NCI-H2227 (cell line): ENCODE measurements at regions not wholly inside any gene's neighbourhood (a gene's known extent, or its start where the extent isn't known, plus 50 kb on each side); places are given as distances from the start of the nearest gene placed in this dataset.
"Not testable (repeated sequence)": the region's sequence is repeated elsewhere in the genome, so short reads cannot be mapped to it uniquely, and the experiment has no call there.

Experiments
- DNase-seq: peaks from one replicate; lab custom pipeline; 2025; ENCODE audit not compliant: unreplicated experiment; lab: John Stamatoyannopoulos, UW

DNA sequence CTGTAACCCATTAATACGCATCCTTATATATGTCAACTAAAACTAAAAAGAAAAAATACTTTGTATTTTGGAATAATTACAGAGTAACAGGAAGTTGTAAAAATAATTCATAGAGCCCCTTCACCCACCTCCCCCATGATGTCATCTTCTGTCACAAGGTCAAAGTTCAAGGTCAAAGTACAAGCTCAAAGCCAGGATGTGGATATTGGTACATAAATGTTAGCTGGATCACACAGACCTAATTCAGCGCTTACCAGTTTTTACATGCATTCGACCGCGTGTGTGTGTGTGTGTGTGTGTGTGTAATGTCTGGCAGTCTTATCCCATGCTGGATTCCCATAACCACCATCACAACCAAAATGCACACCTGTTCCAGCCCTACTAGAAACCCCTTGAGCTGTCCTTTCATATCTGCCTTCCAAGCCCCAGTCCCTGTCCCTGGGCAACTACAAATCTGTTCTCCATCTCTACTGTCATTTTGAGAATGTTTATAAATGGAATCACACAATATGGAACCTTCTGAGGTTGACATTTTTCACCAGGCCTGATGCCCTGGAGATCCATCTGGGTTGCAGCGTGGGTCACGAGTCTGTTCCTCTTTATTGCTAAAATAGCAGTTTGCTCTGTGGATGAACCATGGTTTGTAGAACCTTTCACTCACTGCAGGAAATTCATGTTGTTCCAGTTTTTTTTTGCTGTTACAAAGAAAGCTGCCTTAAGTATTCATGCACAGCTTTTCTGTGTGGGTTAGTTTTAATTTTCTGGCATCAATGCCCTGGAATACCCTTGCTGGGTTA is 153.6 kb upstream of the PITRM1 start:
- DNase-seq, result no peak

DNA sequence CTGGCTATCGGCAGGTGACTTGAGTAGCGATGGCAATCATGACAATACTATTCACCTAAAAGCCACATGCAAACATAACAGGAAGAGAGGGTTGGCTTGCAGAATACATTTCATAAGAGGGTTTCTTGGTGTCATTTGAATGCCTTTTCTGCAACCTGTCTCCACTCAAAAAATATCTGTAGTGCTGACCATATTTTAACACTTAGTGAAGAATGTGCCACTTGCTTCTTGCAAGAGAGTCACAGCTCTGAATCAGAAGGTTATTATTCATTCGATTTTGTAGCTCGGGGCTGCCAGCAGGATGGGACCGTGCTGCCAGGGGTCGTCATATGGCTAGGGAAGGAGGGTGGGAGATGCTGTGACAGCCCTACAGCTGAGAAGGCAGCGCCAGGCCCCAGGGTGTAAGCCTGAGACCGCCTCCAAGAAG is 152.0 kb upstream of the PITRM1 start:
- DNase-seq, result no peak

DNA sequence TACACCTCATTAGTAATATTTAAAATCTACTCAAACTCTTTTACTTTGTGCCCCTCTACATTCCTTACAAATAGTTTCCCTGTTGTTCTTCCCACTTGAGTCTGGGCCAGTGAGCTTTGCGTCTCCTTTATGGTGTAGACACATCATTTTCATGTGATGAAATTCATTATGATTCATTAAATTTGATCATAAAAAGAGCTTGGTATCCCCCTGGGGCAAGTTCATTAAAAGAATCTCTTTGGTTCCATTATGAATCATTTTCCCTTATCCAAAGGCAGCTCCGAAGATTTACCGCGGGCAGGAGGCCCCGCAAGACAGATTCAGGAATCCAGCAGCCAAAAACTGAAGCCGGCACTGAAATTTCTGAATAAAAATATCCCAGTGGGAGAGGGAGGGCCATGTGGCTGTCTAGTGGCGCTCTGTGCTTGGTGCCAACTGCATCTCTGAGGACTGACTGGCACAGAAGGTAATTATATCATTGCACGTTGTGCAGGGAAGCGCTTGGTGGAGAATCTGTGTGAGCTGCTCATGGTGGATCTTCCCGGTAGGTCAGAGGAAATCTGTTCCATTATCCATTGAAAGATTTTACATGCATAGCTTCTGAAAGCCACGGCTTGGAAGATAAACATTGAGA is 151.4 kb upstream of the PITRM1 start:
- DNase-seq, result peak; percentile 4

DNA sequence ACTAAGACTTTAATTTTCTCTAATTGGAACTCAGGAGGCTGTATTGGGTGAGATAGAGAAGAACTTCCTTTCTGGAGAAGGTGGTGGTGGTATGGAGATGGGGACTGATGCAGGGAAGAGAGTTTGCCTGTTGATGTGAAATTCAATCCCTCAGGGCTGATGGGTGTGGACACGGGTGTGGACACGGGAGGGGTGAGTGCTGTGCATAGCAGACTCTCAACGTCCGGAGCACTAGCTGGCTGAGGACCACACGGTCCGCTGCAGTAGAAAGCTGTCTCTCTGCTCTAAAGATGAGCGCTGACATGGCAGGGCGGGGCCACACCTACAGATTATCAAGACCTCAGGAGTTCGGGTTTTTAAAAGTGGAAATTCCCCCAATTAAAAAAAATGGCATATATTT is 148.5 kb upstream of the PITRM1 start:
- DNase-seq, result no peak

DNA sequence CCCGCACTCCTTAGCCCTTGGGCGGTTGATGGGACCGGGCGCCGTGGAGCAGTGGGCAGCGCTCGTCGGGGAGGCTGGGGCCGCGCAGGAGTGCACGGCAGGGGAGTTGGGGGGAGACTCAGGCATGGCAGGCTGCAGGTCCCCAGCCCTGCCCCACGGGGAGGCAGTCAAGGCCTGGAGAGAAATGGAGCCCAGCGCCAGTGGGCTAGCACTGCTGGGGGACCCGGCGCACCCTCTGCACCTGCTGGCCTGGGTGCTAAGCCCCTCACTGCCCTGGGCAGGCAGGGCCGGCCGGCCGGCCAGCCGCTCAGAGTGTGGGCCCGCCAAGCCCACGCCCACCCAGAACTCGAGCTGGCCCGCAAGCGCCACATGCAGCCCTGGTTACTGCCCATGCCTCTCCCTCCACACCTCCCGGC is 147.2 kb upstream of the PITRM1 start:
- no peak for DNase-seq

DNA sequence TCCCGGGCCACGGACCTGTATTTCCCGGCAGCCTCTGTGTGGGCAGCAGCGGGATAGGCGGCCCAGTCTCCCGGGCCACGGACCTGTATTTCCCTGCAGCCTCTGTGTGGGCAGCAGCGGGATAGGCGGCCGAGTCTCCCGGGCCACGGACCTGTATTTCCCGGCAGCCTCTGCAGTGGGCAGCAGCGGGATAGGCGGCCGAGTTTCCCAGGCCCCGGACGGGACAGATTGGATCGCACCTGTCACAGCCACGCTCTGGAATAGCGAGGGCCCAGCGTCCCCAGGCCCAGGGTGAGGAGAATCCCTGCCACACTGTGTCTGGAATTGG is 145.9 kb upstream of the PITRM1 start:
- DNase-seq, result not testable (repeated sequence)

DNA sequence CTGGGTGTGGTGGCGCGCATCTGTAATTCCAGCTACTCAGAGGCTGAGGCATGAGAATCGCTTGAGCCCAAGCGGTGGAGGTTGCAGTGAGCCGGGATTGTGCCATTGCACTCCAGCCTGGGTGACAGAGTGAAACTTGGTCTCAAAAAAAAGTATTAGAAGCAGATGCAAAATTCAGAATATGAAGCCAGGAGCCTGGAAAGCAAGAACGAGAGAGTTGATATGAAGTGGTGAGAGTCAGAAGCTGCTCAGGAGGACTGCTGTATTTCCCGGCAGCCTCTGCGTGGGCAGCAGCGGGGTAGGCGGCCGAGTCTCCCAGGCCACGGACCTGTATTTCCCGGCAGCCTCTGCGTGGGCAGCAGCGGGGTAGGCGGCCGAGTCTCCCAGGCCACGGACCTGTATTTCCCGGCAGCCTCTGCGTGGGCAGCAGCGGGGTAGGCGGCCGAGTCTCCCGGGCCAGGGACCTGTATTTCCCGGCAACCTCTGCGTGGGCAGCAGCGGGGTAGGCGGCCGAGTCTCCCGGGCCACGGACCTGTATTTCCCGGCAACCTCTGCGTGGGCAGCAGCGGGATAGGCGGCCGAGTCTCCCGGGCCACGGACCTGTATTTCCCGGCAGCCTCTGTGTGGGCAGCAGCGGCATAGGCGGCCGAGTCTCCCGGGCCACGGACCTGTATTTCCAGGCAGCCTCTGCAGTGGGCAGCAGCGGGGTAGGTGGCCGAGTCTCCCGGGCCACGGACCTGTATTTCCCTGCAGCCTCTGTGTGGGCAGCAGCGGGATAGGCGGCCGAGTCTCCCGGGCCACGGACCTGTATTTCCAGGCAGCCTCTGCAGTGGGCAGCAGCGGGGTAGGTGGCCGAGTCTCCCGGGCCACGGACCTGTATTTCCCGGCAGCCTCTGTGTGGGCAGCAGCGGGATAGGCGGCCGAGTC is 145.2 kb upstream of the PITRM1 start:
- not testable (repeated sequence) for DNase-seq

DNA sequence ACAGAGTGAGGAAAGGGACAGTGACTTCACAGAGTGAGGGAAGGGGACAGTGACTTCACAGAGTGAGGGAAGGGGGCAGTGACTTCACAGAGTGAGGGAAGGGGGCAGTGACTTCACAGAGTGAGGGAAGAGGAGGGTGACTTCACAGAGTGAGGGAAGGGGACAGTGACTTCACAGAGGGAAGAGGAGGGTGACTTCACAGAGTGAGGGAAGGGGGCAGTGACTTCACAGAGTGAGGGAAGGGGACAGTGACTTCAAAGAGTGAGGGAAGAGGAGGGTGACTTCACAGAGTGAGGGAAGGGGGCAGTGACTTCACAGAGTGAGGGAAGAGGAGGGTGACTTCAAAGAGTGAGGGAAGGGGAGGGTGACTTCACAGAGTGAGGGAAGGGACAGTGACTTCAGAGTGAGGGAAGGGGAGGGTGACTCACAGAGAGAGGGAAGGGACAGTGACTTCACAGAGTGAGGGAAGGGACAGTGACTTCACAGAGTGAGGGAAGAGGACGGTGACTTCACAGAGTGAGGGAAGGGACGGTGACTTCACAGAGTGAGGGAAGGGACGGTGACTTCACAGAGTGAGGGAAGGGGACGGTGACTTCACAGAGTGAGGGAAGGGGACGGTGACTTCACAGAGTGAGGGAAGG is 142.0 kb upstream of the PITRM1 start:
- not testable (repeated sequence) for DNase-seq

DNA sequence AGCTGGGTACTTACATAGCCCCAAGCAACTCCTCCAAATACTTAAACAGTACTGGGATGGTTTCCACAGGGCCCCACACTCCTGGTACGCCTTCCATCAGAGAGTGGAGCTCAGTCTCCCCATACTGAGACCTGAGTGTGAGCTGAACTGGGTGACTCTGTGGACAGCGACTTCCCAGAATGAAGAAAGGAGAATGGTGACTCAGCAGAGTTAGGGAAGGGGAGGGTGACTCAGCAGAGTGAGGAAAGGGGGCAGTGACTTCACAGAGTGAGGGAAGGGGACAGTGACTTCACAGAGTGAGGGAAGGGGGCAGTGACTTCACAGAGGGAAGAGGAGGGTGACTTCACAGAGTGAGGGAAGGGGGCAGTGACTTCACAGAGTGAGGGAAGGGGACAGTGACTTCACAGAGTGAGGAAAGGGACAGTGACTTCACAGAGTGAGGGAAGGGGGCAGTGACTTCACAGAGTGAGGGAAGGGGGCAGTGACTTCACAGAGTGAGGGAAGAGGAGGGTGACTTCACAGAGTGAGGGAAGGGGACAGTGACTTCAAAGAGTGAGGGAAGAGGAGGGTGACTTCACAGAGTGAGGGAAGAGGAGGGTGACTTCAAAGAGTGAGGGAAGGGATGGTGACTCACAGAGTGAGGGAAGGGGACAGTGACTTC is 141.3 kb upstream of the PITRM1 start:
- peak; percentile 1 for DNase-seq

DNA sequence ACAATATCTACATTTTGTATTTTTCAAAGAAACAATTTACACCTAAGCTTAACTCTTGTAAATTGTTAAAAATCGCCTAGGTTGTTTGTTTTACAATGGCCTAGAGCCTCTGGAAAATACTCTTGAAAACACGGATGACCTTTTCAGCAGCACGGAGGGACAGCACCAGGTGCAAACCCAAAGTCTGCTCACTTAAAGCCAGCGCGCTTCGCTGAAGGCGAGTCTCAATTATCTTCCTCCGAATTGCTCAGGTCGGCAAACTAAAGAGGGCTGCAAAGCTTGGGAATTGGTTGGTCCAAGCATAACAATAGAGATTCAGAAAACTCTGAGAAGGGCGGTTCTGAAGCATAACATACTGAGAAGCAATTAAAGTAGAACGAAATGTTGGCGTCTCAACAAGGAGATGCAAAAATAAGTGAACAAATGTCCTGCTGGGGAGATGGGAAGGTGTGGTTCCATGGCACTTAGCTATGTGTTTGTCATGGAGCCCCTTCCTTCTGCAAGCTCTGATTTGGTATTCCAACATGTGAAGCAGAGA is 139.9 kb upstream of the PITRM1 start:
- DNase-seq, result peak; percentile 22

DNA sequence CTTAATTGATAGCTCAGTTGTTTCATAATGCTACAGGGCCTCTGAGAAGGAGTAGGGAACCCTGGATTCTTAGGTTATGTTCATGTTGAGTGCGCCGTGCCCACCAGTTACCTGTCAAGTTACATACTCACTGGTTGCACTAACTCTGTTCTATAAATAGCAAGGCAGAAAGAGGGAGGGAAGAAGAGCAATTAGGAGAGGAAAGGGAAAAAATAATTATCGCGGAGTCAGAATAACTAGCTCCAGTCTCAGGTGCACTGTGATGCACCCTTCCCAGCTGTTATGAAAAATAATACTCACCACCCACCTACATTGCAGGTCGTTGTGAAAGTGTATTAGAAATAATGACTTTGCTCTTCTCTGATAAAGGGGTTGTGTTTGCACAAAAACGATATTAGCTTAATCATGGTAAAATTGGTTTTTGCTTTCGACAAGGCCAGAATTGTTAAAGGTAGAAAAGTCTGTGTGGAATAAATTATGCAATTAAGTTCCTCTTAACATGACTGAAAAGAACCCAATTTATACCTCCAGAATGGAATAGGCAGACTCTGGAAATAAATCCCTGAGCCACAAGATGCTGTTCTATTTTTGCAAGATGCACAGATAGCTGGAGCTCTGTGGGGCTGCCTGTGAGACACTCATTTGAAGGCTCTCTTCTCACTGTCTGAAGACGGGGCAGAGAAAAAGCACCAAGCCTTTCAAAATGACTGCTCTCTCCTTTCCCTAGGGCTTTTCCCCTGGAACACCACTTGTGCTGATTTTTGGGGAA is 137.6 kb upstream of the PITRM1 start:
- DNase-seq, result no peak

DNA sequence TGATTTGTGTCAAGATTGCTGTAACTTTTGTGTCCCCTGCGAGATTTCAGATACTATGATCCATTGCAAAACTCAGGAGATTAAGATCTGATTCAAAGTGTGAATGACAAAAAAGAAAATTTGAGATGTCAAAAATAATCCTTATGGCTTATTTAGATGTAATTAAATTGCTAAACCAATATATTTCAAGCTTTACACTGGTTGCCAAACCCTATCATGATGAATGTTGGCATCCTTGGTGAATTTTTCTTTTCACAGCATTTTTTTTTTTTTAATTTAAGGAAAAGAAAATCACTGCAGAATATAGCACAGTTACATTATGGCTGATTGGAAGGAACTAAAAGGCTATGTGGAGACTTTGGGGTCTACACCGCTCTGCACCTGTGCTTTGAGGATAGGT is 133.5 kb upstream of the PITRM1 start:
- DNase-seq, result no peak

DNA sequence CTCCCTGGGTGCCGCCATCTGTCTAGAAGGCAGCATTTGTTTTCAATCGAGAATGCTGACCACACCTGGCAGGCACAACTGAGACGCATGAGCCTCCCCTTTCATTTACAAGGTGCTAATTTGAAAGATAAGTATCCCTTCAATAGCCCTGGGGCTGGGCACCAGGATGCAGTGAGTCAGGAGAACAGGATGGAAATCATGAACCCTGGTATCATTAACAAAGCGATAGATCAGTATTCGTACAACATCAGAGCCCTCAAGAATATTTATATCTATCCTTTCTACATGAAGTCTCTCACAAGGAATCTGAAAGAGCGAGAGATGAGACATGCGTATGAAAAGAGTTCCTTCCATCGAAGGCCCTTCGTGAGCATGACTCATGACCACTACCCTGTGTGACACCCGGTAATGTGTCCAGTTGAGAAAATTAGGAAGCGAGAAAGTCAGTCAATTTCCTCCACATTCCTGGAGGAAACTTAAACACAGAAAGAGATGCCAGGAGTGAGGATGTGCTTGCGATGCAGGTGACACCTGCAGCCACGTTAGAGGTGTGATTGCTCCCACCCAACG is 123.1 kb upstream of the PITRM1 start:
- DNase-seq, result peak; percentile 28

DNA sequence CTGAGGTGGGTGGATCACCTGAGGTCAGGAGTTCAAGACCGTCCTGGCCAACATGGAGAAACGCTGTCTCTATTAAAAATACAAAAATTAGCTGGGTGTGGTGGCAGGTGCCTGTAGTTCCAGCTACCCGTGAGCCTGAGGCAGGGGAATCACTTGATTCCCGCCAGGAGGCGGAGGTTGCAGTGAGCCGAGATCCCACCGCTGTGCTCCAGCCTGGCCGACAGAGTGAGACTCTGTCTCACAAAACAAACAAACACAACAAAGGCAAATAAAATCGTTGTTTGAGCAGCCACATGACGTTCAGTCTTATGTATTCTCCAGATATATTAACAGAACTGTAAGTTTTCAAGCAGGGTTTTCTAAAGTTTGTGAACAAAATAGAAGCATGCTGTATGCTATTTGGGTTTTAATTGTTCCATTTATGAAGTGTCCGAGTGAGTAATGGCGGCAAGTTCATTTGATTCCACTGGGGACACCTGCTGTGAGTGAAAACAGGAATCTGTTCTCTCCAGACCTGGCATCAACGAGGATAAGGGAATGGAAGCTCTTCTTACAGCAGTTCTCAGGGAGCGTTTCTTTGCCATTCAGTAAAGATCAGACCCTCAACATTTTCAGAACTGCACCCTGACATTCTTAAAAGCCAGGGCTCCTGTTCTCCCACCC is 122.5 kb upstream of the PITRM1 start:
- peak; percentile 43 for DNase-seq

DNA sequence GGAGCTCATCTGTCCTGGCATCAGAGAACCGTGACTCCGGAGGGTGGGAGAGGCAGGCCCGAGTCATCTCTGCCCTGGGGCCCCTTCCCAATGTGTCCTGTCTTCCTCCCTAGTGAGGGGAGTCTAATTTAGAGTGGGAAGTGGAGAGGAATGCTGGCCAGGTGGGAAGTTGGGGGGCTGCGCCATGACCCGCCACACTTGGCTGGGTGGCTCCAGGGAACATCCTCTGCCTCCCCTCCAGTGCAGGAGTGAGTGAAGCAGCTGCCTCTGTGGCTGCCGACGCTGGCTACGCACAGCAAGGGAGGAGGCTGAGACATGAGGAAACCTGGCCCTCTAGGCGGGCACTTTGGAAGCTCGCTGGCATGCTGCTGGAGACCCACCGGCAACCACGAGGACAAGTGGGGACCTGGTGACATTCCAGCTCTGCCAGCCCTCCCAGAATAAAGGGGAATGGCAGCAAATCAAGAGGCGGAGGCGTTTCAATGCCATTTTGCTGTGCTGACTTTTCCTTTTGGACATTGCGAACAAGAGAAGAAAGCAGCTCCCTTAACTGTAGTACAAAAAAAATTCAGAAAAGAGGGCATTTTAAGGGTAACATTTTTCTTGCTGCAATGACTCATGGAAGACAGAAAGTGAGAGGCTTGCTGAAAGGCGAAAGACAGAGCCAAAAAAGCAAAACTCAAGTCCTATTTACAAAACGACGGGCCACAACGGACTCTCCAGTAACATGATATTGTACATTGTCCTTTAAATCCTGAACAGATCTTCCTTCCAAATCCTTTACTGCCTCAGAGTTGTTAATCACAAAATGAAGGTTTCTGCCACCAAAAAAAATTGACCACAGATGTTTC is 121.2 kb upstream of the PITRM1 start:
- no peak for DNase-seq

DNA sequence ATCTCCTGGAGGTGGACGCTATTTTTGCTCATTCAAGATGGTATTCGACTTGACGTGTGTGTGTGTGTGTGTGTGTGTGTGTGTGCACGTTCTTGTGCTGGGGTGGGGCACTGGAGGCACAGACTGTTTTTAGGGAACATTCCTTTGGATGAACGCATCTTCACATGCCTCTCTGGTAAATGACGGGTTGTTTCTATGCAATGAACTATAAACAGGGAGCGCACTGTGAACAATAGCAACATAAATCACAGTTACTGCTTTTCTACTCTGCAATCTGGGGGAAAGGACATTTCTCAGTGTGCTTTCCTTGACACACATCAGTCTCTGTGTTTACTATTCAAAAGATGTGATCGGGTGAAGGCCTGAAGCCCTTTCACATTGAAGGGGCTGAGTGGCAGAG is 120.1 kb upstream of the PITRM1 start:
- DNase-seq, result peak; percentile 10

DNA sequence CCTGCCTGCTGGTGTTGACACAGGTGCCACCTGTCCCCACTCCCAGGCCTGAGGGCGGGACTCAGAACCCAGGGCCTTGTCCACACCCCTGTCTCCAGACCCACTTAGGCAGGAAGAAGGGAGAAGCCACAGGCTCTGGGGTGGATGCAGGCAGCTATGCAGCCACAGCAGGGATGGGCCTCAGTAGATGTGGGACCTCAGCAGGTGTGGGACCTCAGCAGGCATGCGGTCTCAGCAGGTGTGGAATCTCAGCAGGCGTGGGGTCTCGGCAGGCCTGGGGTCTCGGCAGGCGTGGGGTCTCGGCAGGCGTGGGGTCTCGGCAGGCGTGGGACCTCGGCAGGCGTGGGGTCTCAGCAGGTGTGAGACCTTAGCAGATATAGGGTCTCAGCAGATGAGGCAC is 118.0 kb upstream of the PITRM1 start:
- no peak for DNase-seq
